Fibroblast of skin of abdomen (primary cell): ENCODE measurements at regions not wholly inside any gene's neighbourhood (a gene's known extent, or its start where the extent isn't known, plus 50 kb on each side); places are given as distances from the start of the nearest gene placed in this dataset.

ENCODE experiments used
- DNase-seq: peaks from one replicate; pipeline ENCODE4 v3.0.0-alpha.2; 2013

DNA sequence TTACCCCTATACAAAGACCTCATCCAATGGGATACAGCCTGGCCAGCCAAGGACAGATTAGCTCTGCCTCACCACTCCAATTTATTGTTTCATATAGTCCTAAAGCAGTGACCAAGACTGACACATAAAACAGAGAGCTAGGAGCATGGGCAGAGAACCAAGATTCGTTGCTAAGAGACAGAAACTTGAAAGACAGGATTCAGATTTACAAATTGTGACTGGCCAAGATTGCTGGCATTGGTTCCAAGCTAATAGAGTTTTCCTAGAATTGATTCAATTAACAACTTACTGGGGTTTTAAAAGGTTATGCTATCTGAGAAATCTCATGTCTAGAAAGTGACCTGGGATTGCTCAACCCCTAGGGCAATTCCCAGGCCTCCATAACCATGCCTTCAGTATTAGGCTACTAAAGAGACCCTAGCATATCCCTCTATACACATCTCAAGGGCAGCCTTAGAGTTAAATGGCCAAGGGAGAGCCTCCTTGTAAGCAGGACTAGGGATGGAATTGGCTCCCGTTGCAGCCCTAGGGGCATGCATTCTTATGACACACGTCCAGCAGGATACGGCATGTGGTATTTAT is 75.6 kb downstream of the ICOS start:
- no peak for DNase-seq

DNA sequence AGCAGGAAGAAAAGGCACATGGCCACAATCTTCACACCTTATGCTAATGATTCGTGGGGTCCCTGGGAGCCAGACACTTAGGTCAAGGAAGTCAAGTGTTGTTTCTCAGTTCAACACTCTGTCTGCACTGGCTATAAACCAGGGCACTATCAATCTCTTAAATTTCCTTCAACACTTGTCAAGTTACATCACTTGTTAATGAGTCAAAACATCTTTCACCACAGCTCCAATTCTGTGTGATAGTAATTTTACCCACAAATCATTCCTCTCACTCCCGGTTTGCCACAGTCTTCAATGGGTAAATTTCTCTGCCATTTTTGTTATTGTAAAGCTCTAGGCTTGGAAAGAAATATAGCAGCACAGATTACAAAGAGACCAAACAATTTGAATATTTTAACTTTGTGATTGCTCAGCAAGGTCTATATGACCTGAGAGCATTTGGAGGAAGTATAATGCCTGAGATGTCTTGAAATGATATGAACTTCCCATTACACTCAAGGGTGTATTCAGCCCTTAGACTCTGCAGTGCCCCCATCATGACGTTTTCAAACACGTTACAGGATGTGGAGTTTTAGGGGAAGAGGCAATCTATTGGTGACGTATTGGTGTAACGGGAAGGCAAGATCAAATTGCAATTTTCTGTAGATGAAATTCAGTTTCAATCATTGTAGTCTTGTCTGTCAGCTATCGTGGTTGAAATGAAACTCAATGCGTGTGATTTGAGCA is 78.7 kb downstream of the ICOS start:
- DNase-seq: no peak

DNA sequence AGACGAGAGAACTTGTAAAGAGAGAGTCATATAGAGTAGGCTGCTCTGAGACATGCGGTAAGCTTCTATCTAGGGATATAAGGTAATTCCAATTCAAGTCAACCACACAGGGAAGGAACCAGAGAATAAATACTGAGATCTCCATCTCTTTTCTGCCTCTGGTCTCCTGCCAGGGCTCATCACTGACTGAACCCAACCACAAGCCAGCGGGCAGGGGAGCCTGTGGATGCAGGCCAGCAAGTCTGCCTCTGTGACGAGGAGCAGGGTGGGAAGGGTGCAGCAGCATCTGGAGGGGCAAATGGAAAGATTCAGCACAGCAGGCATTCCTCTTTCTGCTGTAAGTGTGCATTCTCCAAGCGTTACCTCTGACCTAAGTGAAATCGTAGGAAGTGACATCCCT is 82.2 kb downstream of the ICOS start:
- DNase-seq: no peak

DNA sequence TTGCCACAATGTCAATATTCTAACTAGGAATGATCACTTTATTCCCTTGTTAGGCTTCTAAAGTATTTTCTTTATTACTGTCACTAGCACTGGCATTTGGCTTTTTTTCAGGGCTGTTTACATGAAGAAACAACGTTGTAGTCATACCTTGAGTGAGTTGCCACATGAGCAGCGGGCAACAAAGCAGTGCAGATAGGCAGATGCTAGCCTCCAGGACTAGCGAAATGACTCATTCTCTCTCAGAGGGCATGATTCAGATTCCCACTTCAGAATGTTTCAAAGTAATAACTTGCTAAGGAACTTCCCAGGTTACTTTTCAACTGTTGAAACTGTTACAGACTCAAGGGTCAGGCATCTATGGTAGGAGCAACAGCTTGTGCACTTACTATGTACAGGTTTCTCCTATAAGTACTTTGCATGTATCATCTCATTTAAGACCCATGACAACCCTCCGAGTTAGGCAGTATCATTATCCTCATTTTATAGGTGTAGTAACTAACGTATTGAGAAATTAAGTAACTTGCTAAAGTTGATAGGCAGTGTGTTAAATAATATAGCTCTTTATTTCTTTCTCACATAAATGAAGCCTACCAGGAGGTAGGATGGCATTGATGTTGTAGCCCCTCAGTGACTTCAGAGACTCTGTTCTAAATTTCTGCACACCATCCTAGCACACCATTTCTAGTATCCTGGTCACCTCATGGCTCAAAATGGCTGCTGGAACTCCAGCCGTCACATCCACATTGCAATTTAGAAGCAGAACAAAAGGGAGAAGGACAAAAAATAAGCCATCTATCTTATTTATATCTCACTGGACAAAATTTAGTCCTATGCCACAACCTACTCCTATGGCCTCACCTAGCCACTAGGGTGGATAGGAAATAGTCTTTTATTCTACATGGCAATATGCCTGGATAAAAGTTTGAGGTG is 83.3 kb downstream of the ICOS start:
- no peak for DNase-seq

GRCh38 chr2:204021290-204022081 is 84.9 kb downstream of the ICOS start:
- DNase-seq: no peak

DNA sequence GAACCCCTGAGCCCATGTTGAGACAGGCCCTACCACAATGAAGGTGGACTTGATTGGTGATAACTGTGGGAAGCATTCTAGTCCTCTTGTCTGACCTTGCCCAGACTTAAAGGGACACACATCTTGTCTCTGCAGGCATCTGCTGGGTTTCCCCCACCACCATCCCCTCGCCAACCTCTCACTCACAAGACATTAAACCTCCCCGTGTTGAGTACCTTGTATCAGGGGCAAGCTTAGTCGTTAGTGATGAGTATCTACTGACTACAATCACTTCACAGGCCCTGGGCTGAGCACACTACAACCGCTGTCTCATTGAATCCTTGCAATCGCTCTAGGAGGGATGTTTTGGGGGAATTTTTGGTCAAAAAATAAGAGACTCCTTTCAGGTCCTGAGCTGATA is 86.0 kb downstream of the ICOS start:
- DNase-seq: no peak

GRCh38 chr2:204023088-204023487 is 86.5 kb downstream of the ICOS start:
- no peak for DNase-seq

DNA sequence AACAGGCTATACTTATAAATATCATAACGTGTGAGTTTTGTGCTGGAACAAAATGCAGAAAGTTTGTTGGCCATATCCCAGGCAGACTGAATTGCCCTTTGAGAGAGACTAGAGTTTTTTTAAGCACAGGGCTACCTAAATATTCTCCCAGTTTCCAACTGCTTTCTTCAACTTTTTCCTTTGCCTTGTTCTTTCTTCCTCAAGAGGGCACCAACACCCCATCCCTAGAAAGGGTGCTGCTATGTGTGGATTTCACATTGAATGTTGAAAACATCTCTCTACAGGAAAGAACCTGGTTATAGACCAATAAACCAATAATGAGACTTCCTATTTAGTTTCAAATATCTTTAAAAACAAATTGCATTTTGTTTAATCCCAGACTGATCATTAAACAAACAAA is 87.9 kb downstream of the ICOS start:
- DNase-seq: peak; percentile 24

DNA sequence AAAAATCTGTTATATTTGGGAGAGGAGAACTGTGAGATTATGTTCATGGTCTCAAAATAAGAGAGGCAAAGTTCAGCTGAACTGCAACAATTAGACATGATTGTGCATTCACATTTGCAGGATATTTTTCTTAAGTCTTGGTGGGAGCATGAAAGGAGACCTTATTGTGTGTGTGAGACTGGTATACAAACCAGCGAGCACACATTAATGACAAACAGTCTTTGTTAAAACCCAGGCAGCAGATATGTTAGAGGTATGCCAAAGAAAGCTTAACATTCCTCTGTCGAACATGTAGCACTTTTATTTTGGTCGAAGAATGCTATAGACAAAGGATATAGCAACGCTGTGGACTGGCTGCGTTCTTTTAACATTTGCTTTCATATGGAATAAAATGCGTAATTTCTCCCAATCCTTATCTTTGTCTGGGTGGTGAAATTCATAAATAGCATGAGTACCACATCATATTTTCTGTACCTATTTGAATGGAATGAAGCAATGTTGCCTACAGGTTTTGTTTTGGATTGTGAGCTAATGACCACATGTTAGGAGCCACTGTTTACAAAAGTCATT is 88.4 kb downstream of the ICOS start:
- DNase-seq: no peak

- DNase-seq: no peak
These were observed 89.7 kb downstream of the ICOS start for GRCh38 chr2:204026294-204026693.

- DNase-seq: peak; percentile 14
These were observed 90.5 kb downstream of the ICOS start for GRCh38 chr2:204027091-204027490.

DNA sequence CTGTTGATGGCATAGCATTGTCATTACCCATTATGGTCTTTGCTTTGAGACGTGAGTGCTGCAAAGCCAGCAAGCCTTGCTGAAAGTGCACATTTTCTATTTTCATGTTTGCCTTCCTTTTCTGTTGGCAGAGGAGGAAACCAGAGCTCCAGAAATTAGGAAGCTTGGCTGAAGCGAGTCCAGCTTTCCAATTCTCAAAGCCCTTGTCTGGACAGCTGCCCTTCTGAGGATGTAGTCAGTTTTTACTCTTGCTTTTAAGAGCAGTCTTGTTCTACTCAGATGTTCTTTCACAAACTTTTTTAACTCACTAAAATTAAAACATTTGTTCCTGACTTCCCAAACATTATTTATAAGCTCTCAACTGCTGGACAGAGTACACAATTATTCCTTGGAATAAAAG is 93.8 kb downstream of the ICOS start:
- no peak for DNase-seq

DNA sequence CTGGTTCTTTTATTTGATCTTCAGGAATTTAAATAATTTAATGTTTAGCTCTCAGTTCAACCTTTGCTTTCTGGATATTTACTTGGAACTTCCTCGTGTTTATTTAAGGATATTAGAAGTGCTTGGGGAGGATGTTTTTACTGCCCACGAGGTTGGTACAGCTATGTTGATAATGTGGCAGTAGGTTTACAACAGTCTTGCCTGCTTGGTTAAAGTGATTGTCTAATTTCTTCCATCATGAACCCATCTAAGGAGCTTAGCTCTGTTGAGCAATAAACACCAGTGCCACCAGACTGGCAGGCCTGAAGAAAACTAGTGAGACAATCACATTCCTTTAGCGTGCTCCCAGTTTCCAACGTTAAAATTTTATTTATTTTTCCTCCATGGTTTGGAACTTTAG is 94.5 kb downstream of the ICOS start:
- no peak for DNase-seq

DNA sequence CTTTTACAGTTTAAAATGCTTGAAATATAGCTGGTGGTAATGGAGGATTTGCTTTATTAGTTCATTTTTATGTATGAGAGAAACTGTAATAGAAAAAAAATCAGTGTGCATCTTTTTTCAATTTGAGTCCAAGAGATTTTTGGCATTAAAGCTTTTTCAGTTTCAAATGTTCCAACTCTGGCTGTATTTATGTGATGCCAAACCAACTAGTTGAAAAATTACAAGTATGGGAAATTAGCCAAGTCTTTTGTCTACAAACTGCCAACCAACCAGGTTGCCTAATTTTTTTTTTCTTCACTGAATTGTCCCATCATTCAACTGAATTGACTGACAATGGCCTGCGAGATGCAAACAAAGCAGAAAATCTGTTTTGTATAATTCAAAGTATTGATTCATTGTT is 95.7 kb downstream of the ICOS start:
- DNase-seq: no peak

DNA sequence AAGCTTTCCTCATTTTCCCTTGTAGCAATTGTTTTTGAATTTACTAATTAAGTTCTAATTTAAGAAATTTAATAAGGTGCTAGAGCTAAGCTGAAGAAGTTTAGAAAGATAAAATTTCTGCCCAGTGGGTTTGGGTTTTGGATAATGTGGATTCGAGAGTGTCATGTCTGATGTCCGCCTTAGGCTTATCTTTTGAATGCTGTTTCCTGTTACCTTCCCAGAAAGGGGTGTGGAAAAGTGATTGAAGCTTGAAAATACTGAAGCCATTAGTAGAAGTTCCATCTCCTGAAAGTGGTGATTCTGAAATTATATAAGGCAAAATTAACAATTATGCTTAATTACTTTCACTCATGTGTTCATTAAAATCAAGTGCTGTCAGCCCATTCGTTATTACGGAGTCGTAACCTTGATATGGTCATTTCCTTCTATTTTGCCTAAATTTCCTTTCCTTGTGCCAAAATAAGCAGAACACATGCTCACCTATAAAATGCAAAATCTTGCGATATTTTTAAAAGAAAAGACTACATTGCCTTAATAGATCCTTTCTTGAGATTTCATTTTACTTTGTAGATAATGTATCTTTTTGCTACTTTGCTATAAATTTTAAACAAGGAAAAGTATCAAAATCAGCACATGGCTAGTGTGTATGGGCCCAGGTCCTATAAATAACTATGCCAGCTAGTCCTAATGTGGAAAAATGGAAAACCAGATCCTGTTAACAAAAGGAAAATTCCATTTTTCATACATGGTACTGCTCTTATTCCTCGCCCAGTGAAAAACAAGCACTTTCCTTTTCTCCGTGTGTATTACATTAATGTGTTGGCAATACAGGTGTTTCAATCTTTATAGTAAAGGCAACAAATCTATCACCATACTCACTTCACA is 97.3 kb downstream of the ICOS start:
- no peak for DNase-seq

DNA sequence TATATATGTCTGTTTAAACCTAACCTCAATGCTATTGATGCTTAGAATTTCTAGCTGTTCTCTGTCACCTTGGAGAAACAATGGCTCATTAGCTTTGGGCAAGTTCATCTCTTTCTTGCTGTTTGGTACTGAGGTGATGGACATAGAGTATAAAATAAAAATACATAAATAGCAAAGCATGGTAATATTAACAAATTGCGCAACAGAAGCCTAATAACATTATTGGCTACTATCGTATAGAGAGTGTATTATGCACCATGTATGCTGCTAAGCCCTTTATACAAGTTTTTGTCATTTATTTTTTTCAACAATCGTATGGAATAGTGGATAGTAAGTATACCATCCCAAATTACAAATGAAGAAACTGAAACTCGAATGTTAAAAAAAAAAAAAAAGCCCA is 100.1 kb downstream of the ICOS start:
- DNase-seq: no peak

DNA sequence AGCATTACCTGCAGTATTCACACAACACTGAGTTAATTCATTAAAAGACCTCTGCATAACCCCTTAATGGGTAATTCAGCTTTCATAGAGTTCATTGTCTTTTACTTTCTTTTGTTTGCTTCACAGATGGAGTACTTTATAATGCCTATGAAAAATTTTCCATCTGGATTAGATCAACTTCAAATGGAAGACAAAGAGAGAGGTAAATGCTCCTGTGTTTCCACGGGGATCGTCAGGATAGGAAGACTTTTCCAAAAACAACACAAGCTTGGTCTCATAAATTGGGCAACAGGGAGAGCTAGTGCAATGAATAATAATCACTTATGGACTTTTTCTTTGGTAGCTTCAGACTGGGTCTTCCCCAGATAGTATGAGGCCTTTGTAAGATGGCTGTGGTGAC is 100.7 kb downstream of the ICOS start:
- DNase-seq: no peak

GRCh38 chr2:204039298-204039838 is 102.8 kb downstream of the ICOS start:
- no peak for DNase-seq

DNA sequence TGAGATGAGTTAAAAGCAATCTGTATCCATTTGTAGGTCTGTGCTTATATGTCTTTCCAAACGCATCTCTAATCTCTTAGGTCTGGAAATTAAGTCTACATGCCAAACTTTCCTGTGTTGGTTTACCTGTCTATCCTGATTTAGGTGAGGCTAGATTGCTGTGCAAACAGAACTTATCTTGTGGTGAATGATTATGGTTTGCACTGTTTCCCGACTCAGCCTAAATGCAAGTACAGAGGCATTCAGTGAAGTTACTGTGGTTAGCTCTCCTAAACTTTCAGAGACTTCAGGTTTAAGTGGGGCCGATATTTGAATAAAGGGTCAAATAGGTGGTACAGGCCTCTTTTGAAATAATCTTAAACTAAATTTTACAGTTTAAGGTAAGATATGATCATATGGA is 103.5 kb downstream of the ICOS start:
- DNase-seq: no peak

- DNase-seq: no peak
These were observed 105.8 kb downstream of the ICOS start for GRCh38 chr2:204042401-204042800.

GRCh38 chr2:204046145-204046544 is 109.6 kb downstream of the ICOS start:
- DNase-seq: no peak
